ENCODE measurements at regions not wholly inside any gene's neighbourhood (a gene's known extent, or its start where the extent isn't known, plus 50 kb on each side); places are given as distances from the start of the nearest gene placed in this dataset.

- H3K27me3 ChIP-seq (ENCODE audit: control insufficient read depth in 4 of 4, insufficient read depth in 4 of 4, low read length in 3 of 4), result no peaks in the 10 kb centered on the region
- DNase-seq (ENCODE audit: low spot score), result no peak
- 82% methylated on average over 4 of the region's 4 CpGs for WGBS
- peaks cover 3 to 7% (median 5%) of the 10 kb centered on the region in 4 donors for H3K4me1 ChIP-seq (ENCODE audit: control insufficient read depth in 4 of 4, insufficient read depth in 4 of 4, low read length in 3 of 4)
- TF ChIP-seq GABPA (IDR thresholded peaks at IDR 0.05 in 1 of 2, conservative IDR thresholded peaks at IDR 0.05 in 1 of 2), result no peak
- TF ChIP-seq, protein P1, sequence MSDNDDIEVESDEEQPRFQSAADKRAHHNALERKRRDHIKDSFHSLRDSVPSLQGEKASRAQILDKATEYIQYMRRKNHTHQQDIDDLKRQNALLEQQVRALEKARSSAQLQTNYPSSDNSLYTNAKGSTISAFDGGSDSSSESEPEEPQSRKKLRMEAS (IDR thresholded peaks at IDR 0.05), result no peak
- no peak for TF ChIP-seq HNF4G (IDR thresholded peaks at IDR 0.05)
- no peak for TF ChIP-seq JUND (IDR thresholded peaks at IDR 0.05)
- TF ChIP-seq FOXA1 (IDR thresholded peaks at IDR 0.05), result no peak
- no peak for TF ChIP-seq RXRA (IDR thresholded peaks at IDR 0.05)
- TF ChIP-seq, protein P2, sequence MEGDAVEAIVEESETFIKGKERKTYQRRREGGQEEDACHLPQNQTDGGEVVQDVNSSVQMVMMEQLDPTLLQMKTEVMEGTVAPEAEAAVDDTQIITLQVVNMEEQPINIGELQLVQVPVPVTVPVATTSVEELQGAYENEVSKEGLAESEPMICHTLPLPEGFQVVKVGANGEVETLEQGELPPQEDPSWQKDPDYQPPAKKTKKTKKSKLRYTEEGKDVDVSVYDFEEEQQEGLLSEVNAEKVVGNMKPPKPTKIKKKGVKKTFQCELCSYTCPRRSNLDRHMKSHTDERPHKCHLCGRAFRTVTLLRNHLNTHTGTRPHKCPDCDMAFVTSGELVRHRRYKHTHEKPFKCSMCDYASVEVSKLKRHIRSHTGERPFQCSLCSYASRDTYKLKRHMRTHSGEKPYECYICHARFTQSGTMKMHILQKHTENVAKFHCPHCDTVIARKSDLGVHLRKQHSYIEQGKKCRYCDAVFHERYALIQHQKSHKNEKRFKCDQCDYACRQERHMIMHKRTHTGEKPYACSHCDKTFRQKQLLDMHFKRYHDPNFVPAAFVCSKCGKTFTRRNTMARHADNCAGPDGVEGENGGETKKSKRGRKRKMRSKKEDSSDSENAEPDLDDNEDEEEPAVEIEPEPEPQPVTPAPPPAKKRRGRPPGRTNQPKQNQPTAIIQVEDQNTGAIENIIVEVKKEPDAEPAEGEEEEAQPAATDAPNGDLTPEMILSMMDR (IDR thresholded peaks at IDR 0.05; ENCODE audit: low read depth, low read length, missing input control), result no peak
- TF ChIP-seq, protein P3, sequence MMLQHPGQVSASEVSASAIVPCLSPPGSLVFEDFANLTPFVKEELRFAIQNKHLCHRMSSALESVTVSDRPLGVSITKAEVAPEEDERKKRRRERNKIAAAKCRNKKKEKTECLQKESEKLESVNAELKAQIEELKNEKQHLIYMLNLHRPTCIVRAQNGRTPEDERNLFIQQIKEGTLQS (IDR thresholded peaks at IDR 0.05), result no peak
- H3K27ac ChIP-seq (ENCODE audit: low read depth in 1 of 2, low read length in 2 of 2), result no peak overlapping the region
- H3K36me3 ChIP-seq (ENCODE audit: control insufficient read depth in 4 of 4, insufficient read depth in 3 of 4, low read depth in 1 of 4, low read length in 3 of 4), result no peaks in the 10 kb centered on the region
- H3K9ac ChIP-seq (ENCODE audit: low read depth in 1 of 2, low read length in 2 of 2), result no peak overlapping the region
- no peak overlapping the region for H3K4me3 ChIP-seq (ENCODE audit: low read depth in 1 of 3, low read length in 3 of 3)
- no peaks in the 10 kb centered on the region for H3K9me3 ChIP-seq (ENCODE audit: control insufficient read depth in 4 of 4, low read length in 3 of 4)
Observed at GRCh38 chr18:62445386-62445917, 77.4 kb upstream of the ZCCHC2 start.

DNA sequence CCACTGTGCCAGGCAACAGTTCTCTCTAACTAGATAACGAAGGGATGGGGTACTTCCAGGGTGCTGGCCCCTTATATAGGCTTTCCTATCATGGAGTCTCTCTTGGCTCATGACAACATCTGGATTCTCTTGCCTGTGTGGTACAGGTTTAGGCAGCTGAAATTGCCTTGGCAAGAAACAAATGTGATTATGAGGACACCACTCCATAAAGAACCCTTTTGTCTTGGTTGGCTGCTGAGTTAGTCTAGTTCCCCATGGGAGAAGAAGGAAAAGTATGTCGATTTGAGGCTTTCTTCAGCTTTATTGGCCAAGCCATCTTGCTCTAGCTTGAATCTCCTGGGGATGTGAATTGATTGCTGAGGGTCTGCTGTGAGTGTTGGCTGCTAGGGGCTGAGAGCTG lies 76.3 kb upstream of the ZCCHC2 start:
- Histone ChIP-seq H3K4me3 (ENCODE audit: low read depth in 1 of 3, low read length in 3 of 3) (no peak overlapping the region), H3K9ac (ENCODE audit: low read depth in 1 of 2, low read length in 2 of 2) (no peak overlapping the region), H3K27me3 (ENCODE audit: control insufficient read depth in 4 of 4, insufficient read depth in 4 of 4, low read length in 3 of 4) (no peaks in the 10 kb centered on the region), H3K27ac (ENCODE audit: low read depth in 1 of 2, low read length in 2 of 2) (no peak overlapping the region), H3K4me1 (ENCODE audit: control insufficient read depth in 4 of 4, insufficient read depth in 4 of 4, low read length in 3 of 4) (peaks cover 10 to 18% (median 15%) of the 10 kb centered on the region in 4 donors), H3K36me3 (ENCODE audit: control insufficient read depth in 4 of 4, insufficient read depth in 3 of 4, low read depth in 1 of 4, low read length in 3 of 4) (no peaks in the 10 kb centered on the region), H3K9me3 (ENCODE audit: control insufficient read depth in 4 of 4, low read length in 3 of 4) (no peaks in the 10 kb centered on the region)
- DNase-seq (ENCODE audit: low spot score), result no peak
- 93% methylated on average over 2 of the region's 2 CpGs for WGBS
- no peak for TF ChIP-seq YY1 (IDR thresholded peaks at IDR 0.05)

- Histone ChIP-seq H3K27me3 (ENCODE audit: control insufficient read depth in 4 of 4, insufficient read depth in 4 of 4, low read length in 3 of 4) (no peaks in the 10 kb centered on the region), H3K4me1 (ENCODE audit: control insufficient read depth in 4 of 4, insufficient read depth in 4 of 4, low read length in 3 of 4) (peaks cover 10 to 25% (median 20%) of the 10 kb centered on the region in 4 donors), H3K9me3 (ENCODE audit: control insufficient read depth in 4 of 4, low read length in 3 of 4) (no peaks in the 10 kb centered on the region), H3K36me3 (ENCODE audit: control insufficient read depth in 4 of 4, insufficient read depth in 3 of 4, low read depth in 1 of 4, low read length in 3 of 4) (no peaks in the 10 kb centered on the region), H3K27ac (ENCODE audit: low read depth in 1 of 2, low read length in 2 of 2) (no peak overlapping the region), H3K4me3 (ENCODE audit: low read depth in 1 of 3, low read length in 3 of 3) (no peak overlapping the region), H3K9ac (ENCODE audit: low read depth in 1 of 2, low read length in 2 of 2) (no peak overlapping the region)
- 84% methylated on average over 2 of the region's 2 CpGs for WGBS
- DNase-seq (ENCODE audit: low spot score), result no peak
- TF ChIP-seq, protein P2 (IDR thresholded peaks at IDR 0.05; ENCODE audit: low read depth, low read length, missing input control), result no peak
- TF ChIP-seq RAD21 (IDR thresholded peaks at IDR 0.05) (no peak), JUND (IDR thresholded peaks at IDR 0.05) (no peak), RXRA (IDR thresholded peaks at IDR 0.05) (no peak), HNF4G (IDR thresholded peaks at IDR 0.05) (no peak), GABPA (IDR thresholded peaks at IDR 0.05 in 1 of 2, conservative IDR thresholded peaks at IDR 0.05 in 1 of 2) (no peak), EGR1 (IDR thresholded peaks at IDR 0.05; ENCODE audit: low read depth in 2 of 2) (no peak), HNF4A (conservative IDR thresholded peaks at IDR 0.05) (no peak), NR2F2 (IDR thresholded peaks at IDR 0.05) (no peak), REST (IDR thresholded peaks at IDR 0.05) (no peak), TAF1 (conservative IDR thresholded peaks at IDR 0.05) (no peak), FOXA2 (IDR thresholded peaks at IDR 0.05) (no peak), SP1 (IDR thresholded peaks at IDR 0.05) (no peak)
- TF ChIP-seq, protein P1 (IDR thresholded peaks at IDR 0.05), result no peak
- TF ChIP-seq, protein P4, sequence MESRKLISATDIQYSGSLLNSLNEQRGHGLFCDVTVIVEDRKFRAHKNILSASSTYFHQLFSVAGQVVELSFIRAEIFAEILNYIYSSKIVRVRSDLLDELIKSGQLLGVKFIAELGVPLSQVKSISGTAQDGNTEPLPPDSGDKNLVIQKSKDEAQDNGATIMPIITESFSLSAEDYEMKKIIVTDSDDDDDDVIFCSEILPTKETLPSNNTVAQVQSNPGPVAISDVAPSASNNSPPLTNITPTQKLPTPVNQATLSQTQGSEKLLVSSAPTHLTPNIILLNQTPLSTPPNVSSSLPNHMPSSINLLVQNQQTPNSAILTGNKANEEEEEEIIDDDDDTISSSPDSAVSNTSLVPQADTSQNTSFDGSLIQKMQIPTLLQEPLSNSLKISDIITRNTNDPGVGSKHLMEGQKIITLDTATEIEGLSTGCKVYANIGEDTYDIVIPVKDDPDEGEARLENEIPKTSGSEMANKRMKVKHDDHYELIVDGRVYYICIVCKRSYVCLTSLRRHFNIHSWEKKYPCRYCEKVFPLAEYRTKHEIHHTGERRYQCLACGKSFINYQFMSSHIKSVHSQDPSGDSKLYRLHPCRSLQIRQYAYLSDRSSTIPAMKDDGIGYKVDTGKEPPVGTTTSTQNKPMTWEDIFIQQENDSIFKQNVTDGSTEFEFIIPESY (IDR thresholded peaks at IDR 0.05), result no peak
Observed at GRCh38 chr18:62447652-62448051, 75.2 kb upstream of the ZCCHC2 start.

Measured in liver (tissue), 8 donors.